HEK293 (cell line): ENCODE measurements at regions not wholly inside any gene's neighbourhood (a gene's known extent, or its start where the extent isn't known, plus 50 kb on each side); places are given as distances from the start of the nearest gene placed in this dataset.

ENCODE experiments used
- CTCF ChIA-PET: fragments of 350-600 bp; formaldehyde crosslinking; extraction: SDS; loops from one replicate; lab custom pipeline; 2021; ENCODE audit warnings: antibody characterized with exemption; lab: Yijun Ruan, JAX
- POLR2A ChIA-PET: fragments of 300-600 bp; formaldehyde crosslinking; extraction: SDS; loops from one replicate; lab custom pipeline; 2020; ENCODE audit warnings: antibody characterized with exemption, inconsistent platforms; lab: Yijun Ruan, JAX
- H3K27ac ChIP-seq: fragments of 200-500 bp; sonication (Bioruptor generic); 2 replicates; pipeline ENCODE4 v1.5.1; 2014; ENCODE audit warnings: low read depth, low read length, control low read depth, inconsistent platforms; ENCODE audit errors: extremely low read depth
- H3K36me3 ChIP-seq, 2 experiments: fragments of 200-500 bp in 1 of 2; sonication (Bioruptor generic) in 1 of 2; 1 replicate in 1 of 2; 2 replicates in 1 of 2; pipeline ENCODE4 v1.5.1; 2014 to 2017; ENCODE audit warnings: inconsistent platforms in 2 of 2, low read length in 2 of 2; ENCODE audit not compliant: control insufficient read depth in 2 of 2, insufficient read depth in 1 of 2
- H3K4me1 ChIP-seq: fragments of 200-500 bp; sonication (Bioruptor generic); 2 replicates; pipeline ENCODE4 v1.5.1; 2014; ENCODE audit warnings: mild to moderate bottlenecking, low read length, inconsistent platforms; ENCODE audit not compliant: control insufficient read depth, insufficient read depth
- H3K4me3 ChIP-seq: 2 replicates; pipeline ENCODE4 v1.5.1; 2011; ENCODE audit warnings: low read depth, mild to moderate bottlenecking, control low read depth, low read length, moderate library complexity
- H3K9me3 ChIP-seq: fragments of 200-500 bp; sonication (Bioruptor generic); 2 replicates; pipeline ENCODE4 v1.5.1; 2014; ENCODE audit warnings: low read depth, low read length, inconsistent platforms; ENCODE audit not compliant: control insufficient read depth, insufficient read depth
- GLIS1 ChIP-seq: fragments of 450-650 bp; formaldehyde crosslinking; IDR thresholded peaks from 2 replicates; pipeline ENCODE4 v1.5.1; 2016; ENCODE audit warnings: missing biosample characterization, missing genetic modification characterization
- HOXA7 ChIP-seq: sonication (generic); formaldehyde crosslinking; IDR thresholded peaks from 2 replicates; pipeline ENCODE4 v1.8.1; 2022; ENCODE audit warnings: missing genetic modification reagents, borderline replicate concordance
- HOXD13 ChIP-seq: sonication (generic); formaldehyde crosslinking; IDR thresholded peaks from 2 replicates; pipeline ENCODE4 v1.8.0; 2022; ENCODE audit warnings: missing genetic modification reagents, borderline replicate concordance
- MEIS1 ChIP-seq: sonication (generic); formaldehyde crosslinking; IDR thresholded peaks from 2 replicates; pipeline ENCODE4 v1.8.1; 2022; ENCODE audit warnings: missing genetic modification reagents, mild to moderate bottlenecking, borderline replicate concordance
- REST ChIP-seq: fragments of 450-650 bp; formaldehyde crosslinking; IDR thresholded peaks from 2 replicates; pipeline ENCODE4 v1.5.1; 2016; ENCODE audit warnings: missing biosample characterization, missing genetic modification characterization
- SP7 ChIP-seq: fragments of 450-650 bp; formaldehyde crosslinking; IDR thresholded peaks from 2 replicates; pipeline ENCODE4 v1.5.1; 2016; ENCODE audit warnings: missing biosample characterization, missing genetic modification characterization
- ZBTB21 ChIP-seq: fragments of 450-650 bp; formaldehyde crosslinking; IDR thresholded peaks from 2 replicates; pipeline ENCODE4 v1.5.1; 2017; ENCODE audit warnings: missing biosample characterization, missing genetic modification characterization
- ZNF157 ChIP-seq: fragments of 450-650 bp; formaldehyde crosslinking; IDR thresholded peaks from 2 replicates; pipeline ENCODE4 v1.5.1; 2016; ENCODE audit warnings: missing biosample characterization, missing genetic modification characterization
- ZNF214 ChIP-seq: fragments of 450-650 bp; formaldehyde crosslinking; IDR thresholded peaks from 2 replicates; pipeline ENCODE4 v1.5.1; 2017; ENCODE audit warnings: missing biosample characterization, mild to moderate bottlenecking, missing genetic modification characterization, borderline replicate concordance
- ZNF221 ChIP-seq: fragments of 450-650 bp; formaldehyde crosslinking; IDR thresholded peaks from 2 replicates; pipeline ENCODE4 v1.5.1; 2017; ENCODE audit warnings: missing biosample characterization, missing genetic modification characterization, borderline replicate concordance
- ZNF555 ChIP-seq: fragments of 450-650 bp; formaldehyde crosslinking; conservative IDR thresholded peaks from 2 replicates; pipeline ENCODE4 v1.5.1; 2017; ENCODE audit warnings: missing biosample characterization, mild to moderate bottlenecking, missing genetic modification characterization, inconsistent platforms
- ZNF629 ChIP-seq: fragments of 450-650 bp; formaldehyde crosslinking; IDR thresholded peaks from 2 replicates; pipeline ENCODE4 v1.5.1; 2017; ENCODE audit warnings: missing biosample characterization, missing genetic modification characterization
- ZNF677 ChIP-seq: fragments of 450-650 bp; IDR thresholded peaks from 2 replicates; pipeline ENCODE4 v1.5.0; 2018; ENCODE audit warnings: missing biosample characterization, mild to moderate bottlenecking, missing genetic modification characterization, moderate library complexity
- ZNF843 ChIP-seq: fragments of 450-650 bp; formaldehyde crosslinking; IDR thresholded peaks from 2 replicates; pipeline ENCODE4 v1.5.1; 2016; ENCODE audit warnings: missing biosample characterization, missing genetic modification characterization
- ZSCAN23 ChIP-seq: fragments of 450-650 bp; formaldehyde crosslinking; IDR thresholded peaks from 2 replicates; pipeline ENCODE4 v1.5.1; 2016; ENCODE audit warnings: missing biosample characterization, missing genetic modification characterization
- ZSCAN4 ChIP-seq: fragments of 450-650 bp; formaldehyde crosslinking; IDR thresholded peaks from 2 replicates; pipeline ENCODE4 v1.5.1; 2017; ENCODE audit warnings: missing biosample characterization, missing genetic modification characterization
- TF ChIP-seq, protein P1 (sequence below): IDR thresholded peaks from 2 replicates; pipeline ENCODE4 v1.6.1; 2011; ENCODE audit warnings: mild to moderate bottlenecking, low read depth, low read length, borderline replicate concordance
- TF ChIP-seq, protein P2 (sequence below): fragments of 450-650 bp; formaldehyde crosslinking; IDR thresholded peaks from 2 replicates; pipeline ENCODE4 v1.5.1; 2016; ENCODE audit warnings: missing biosample characterization, missing genetic modification characterization
- TF ChIP-seq, protein P3 (sequence below): fragments of 450-650 bp; formaldehyde crosslinking; IDR thresholded peaks from 2 replicates; pipeline ENCODE4 v1.5.1; 2016; ENCODE audit warnings: missing biosample characterization, missing genetic modification characterization
- TF ChIP-seq, protein P4 (sequence below): fragments of 450-650 bp; formaldehyde crosslinking; IDR thresholded peaks from 2 replicates; pipeline ENCODE4 v1.5.1; 2016; ENCODE audit warnings: missing biosample characterization, missing genetic modification characterization

GRCh38 chr2:71961289-71962027, 186.2 kb downstream of the CYP26B1 start:
- H3K4me1 ChIP-seq = no peaks in the 10 kb centered on the region
- no peaks in the 10 kb centered on the region for H3K9me3 ChIP-seq
- no peaks in the 10 kb centered on the region for H3K36me3 ChIP-seq
- ChIA-PET CTCF (no interaction called here), POLR2A (no interaction called here)
- H3K27ac ChIP-seq = no peak overlapping the region
- H3K4me3 ChIP-seq = no peak overlapping the region
- no peak for TF ChIP-seq ZNF555
- no peak for TF ChIP-seq REST (tag by site-specific recombination)
- TF ChIP-seq ZSCAN4 (tag by site-specific recombination) = no peak
- TF ChIP-seq ZNF629 = no peak
- TF ChIP-seq ZSCAN23 (tag by site-specific recombination) = no peak
- TF ChIP-seq ZNF214 (tag by site-specific recombination) = no peak
- TF ChIP-seq, protein P1, sequence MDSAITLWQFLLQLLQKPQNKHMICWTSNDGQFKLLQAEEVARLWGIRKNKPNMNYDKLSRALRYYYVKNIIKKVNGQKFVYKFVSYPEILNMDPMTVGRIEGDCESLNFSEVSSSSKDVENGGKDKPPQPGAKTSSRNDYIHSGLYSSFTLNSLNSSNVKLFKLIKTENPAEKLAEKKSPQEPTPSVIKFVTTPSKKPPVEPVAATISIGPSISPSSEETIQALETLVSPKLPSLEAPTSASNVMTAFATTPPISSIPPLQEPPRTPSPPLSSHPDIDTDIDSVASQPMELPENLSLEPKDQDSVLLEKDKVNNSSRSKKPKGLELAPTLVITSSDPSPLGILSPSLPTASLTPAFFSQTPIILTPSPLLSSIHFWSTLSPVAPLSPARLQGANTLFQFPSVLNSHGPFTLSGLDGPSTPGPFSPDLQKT = no peak
- no peak for TF ChIP-seq HOXA7
- TF ChIP-seq, all 188 proteins: peak for 0

- POLR2A ChIA-PET = no interaction called here
- no peaks in the 10 kb centered on the region for H3K4me1 ChIP-seq
These were observed 188.2 kb downstream of the CYP26B1 start for GRCh38 chr2:71959494-71959893.

More at GRCh38 chr2:71959494-71959893, 188.2 kb downstream of the CYP26B1 start:
- CTCF ChIA-PET = no interaction called here
- Histone ChIP-seq H3K9me3 (no peaks in the 10 kb centered on the region), H3K36me3 (no peaks in the 10 kb centered on the region), H3K4me3 (no peak overlapping the region), H3K27ac (no peak overlapping the region)
- TF ChIP-seq ZBTB21 (tag by site-specific recombination) (no peak), GLIS1 (tag by site-specific recombination) (no peak), SP7 (no peak), ZNF677 (tag by site-specific recombination) (no peak), ZNF843 (tag by site-specific recombination) (no peak), ZNF157 (tag by site-specific recombination) (no peak), MEIS1 (CRISPR knock-in tag) (no peak), ZNF221 (tag by site-specific recombination) (no peak), HOXD13 (CRISPR knock-in tag) (no peak)
- TF ChIP-seq, protein P2, sequence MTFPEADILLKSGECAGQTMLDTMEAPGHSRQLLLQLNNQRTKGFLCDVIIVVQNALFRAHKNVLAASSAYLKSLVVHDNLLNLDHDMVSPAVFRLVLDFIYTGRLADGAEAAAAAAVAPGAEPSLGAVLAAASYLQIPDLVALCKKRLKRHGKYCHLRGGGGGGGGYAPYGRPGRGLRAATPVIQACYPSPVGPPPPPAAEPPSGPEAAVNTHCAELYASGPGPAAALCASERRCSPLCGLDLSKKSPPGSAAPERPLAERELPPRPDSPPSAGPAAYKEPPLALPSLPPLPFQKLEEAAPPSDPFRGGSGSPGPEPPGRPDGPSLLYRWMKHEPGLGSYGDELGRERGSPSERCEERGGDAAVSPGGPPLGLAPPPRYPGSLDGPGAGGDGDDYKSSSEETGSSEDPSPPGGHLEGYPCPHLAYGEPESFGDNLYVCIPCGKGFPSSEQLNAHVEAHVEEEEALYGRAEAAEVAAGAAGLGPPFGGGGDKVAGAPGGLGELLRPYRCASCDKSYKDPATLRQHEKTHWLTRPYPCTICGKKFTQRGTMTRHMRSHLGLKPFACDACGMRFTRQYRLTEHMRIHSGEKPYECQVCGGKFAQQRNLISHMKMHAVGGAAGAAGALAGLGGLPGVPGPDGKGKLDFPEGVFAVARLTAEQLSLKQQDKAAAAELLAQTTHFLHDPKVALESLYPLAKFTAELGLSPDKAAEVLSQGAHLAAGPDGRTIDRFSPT (tag by site-specific recombination) = no peak
- TF ChIP-seq, protein P3, sequence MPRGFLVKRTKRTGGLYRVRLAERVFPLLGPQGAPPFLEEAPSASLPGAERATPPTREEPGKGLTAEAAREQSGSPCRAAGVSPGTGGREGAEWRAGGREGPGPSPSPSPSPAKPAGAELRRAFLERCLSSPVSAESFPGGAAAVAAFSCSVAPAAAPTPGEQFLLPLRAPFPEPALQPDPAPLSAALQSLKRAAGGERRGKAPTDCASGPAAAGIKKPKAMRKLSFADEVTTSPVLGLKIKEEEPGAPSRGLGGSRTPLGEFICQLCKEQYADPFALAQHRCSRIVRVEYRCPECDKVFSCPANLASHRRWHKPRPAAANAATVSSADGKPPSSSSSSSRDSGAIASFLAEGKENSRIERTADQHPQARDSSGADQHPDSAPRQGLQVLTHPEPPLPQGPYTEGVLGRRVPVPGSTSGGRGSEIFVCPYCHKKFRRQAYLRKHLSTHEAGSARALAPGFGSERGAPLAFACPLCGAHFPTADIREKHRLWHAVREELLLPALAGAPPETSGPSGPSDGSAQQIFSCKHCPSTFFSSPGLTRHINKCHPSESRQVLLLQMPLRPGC (tag by site-specific recombination) = no peak
- TF ChIP-seq, protein P4, sequence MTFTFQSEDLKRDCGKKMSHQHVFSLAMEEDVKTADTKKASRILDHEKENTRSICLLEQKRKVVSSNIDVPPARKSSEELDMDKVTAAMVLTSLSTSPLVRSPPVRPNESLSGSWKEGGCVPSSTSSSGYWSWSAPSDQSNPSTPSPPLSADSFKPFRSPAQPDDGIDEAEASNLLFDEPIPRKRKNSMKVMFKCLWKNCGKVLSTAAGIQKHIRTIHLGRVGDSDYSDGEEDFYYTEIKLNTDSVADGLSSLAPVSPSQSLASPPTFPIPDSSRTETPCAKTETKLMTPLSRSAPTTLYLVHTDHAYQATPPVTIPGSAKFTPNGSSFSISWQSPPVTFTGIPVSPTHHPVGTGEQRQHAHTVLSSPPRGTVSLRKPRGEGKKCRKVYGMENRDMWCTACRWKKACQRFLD = no peak
- TF ChIP-seq, all 188 proteins: peak for 0
